ENCODE measurements at regions not wholly inside any gene's neighbourhood (a gene's known extent, or its start where the extent isn't known, plus 50 kb on each side); places are given as distances from the start of the nearest gene placed in this dataset.

DNA sequence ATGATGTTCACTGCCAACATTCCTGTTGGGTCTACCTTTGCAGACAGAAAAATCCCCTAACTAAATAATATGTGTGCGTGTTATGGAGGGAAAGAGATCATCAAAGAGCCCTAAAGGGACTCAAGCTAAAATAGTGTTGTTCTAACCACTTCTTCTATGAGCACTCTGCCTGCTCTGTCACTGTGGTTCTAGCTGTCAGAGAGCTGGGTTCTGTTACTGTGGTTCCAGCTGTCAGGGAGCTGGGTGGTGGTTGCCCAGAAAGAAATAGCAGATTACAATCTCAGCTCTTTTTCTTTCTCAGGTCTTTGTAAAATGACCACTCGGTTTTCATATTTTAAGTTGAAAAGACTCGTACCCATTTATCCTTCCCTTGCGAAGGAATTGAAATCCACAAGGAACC, 176.3 kb downstream of the HS3ST3A1 start:
- no peak overlapping the region for H3K4me3 ChIP-seq (ENCODE audit: low read depth, low read length)
- TF ChIP-seq, protein P1, sequence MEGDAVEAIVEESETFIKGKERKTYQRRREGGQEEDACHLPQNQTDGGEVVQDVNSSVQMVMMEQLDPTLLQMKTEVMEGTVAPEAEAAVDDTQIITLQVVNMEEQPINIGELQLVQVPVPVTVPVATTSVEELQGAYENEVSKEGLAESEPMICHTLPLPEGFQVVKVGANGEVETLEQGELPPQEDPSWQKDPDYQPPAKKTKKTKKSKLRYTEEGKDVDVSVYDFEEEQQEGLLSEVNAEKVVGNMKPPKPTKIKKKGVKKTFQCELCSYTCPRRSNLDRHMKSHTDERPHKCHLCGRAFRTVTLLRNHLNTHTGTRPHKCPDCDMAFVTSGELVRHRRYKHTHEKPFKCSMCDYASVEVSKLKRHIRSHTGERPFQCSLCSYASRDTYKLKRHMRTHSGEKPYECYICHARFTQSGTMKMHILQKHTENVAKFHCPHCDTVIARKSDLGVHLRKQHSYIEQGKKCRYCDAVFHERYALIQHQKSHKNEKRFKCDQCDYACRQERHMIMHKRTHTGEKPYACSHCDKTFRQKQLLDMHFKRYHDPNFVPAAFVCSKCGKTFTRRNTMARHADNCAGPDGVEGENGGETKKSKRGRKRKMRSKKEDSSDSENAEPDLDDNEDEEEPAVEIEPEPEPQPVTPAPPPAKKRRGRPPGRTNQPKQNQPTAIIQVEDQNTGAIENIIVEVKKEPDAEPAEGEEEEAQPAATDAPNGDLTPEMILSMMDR (IDR thresholded peaks at IDR 0.05; ENCODE audit: low read depth, low read length): no peak

DNA sequence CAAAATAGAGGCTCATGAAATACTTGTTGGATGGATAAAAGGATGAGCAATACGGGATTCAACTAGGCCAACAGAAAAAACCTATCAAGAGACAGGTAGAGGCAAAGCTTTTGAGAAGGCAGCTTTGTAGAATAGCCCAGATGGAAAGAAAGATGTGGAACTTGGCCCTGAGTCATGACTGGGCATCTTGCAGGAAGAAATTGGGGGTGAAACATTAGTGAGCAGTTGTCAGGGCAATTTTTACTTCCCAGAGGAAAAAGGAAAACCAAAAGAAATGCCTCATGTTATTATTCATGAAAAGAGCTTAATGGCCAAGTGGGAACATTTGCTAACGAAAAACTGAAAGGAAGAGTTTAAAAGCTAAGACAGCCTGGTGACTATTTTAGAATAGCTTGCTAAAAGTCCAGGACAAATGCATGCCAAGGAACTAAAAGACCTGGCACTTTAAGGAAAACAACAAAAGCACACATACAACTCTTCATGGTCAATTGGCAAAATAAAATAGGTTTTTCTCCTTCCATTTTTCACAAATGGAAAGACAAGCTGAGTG, 180.1 kb downstream of the HS3ST3A1 start:
- H3K4me3 ChIP-seq (ENCODE audit: low read depth, low read length): no peak overlapping the region
- TF ChIP-seq, protein P1 (IDR thresholded peaks at IDR 0.05; ENCODE audit: low read depth, low read length): no peak

DNA sequence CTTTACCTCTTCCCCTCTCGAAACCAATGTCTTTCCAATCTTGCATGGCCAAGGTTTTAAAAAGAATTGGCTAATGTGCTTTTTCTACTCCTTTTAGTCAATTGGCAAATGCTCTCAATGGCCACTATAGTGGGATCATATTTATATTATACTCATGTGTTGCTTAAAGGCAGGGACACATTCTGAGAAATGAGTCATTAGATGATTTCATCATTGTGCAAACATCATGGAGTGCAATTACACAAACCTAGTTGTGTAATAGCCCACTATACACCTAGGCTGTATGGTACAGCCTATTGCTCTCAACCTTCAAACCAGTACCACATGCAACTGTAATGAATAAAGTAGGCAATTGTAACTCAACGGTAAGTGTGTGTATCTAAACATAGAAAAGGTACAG, 180.9 kb downstream of the HS3ST3A1 start:
- no peak overlapping the region for H3K4me3 ChIP-seq (ENCODE audit: low read depth, low read length)
- TF ChIP-seq, protein P1 (IDR thresholded peaks at IDR 0.05; ENCODE audit: low read depth, low read length): no peak

DNA sequence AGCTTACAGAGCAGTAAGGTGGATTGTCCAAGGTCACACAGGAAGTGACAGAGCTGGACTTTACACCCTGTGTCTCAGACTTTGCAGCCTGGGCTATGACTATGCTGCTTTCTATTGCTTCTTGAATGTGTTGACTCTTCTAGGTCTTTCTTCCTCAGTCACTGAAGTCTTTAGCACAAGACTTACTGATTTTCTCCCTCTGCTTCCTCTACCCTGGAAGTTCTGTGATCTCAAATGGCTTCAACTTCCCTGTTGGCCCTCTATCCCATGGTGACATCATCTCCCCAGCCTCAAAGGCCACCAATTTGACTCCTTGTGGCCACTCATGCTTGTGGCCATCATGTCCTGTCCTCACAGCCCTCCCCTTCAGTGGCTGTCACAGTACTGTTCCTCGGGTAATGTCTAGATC, 181.3 kb downstream of the HS3ST3A1 start:
- no peak overlapping the region for H3K4me3 ChIP-seq (ENCODE audit: low read depth, low read length)
- TF ChIP-seq, protein P1 (IDR thresholded peaks at IDR 0.05; ENCODE audit: low read depth, low read length): no peak

DNA sequence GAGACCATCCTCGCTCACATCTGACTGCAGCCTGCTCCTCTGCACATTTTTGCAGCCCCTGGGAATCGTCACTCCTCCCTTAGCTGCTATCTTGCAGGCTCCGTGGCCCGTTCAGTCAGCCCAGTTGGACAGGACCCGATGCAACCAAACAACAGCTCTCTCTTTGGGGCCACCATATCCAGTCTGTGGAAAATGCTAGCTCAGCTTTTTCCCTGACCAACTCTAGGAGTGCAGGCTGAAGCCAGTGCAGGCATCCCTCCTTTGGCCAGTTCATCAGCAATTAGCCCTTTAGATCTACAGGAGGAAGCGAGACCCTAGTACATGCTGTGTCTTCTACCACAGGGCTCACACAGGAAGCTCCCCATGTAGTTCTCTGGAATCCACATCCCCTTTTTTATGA, 182.1 kb downstream of the HS3ST3A1 start:
- H3K4me3 ChIP-seq (ENCODE audit: low read depth, low read length): no peak overlapping the region

DNA sequence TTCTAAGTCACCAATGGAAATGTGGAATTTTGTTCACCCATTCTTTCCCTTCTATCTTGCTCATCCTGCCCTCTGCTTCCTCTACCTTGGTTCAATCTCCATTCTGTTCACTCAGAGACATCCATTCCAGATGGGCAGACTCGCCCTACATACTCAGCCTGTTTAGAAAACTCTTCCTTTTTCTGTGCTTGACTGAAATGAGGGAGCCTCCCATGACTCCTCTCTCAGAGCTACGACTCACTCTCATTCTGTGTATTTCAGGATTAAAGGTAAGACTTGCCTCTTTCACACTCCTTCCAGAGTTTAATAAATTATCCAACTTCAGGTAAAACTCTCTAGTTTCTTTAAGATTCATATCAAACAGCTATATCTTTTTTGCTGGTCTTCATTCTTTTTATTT, 182.8 kb downstream of the HS3ST3A1 start:
- TF ChIP-seq, protein P1 (IDR thresholded peaks at IDR 0.05; ENCODE audit: low read depth, low read length): no peak
- no peak overlapping the region for H3K4me3 ChIP-seq (ENCODE audit: low read depth, low read length)

More for the DNA sequence above, 182.1 kb downstream of the HS3ST3A1 start:
- TF ChIP-seq, protein P1 (IDR thresholded peaks at IDR 0.05; ENCODE audit: low read depth, low read length): no peak

DNA sequence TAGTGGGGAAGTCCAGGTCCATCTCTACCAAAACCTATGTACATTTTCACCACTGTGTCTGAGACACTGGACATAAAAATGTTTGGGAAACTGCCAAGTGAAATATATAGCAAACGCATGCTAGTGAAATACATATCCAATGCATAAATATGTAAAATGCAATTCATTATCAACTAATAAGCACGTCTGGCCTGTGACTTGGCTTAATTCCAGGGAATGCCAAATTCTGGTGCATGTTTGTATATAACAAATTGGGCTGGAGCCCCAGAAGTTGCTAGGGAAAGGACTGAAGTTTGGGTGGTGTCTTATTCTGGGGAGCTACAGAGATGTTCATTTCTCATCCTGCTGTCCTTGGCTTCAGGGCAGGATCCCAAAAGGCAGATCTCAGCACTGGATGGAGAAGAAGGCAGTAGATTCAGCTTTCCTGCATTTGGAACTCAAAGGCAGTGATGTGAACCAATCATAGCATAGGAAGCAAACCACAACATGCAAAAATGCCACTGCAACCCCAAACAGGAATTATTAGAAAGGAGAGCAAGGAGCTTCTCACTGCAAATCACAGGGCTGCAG, 184.3 kb downstream of the HS3ST3A1 start:
- H3K4me3 ChIP-seq (ENCODE audit: low read depth, low read length): no peak overlapping the region
- TF ChIP-seq, protein P1 (IDR thresholded peaks at IDR 0.05; ENCODE audit: low read depth, low read length): no peak

All from WI38 (cell line).